HK-2 (cell line): ENCODE measurements at regions not wholly inside any gene's neighbourhood (a gene's known extent, or its start where the extent isn't known, plus 50 kb on each side); places are given as distances from the start of the nearest gene placed in this dataset.

Experiments used
- DNase-seq: peaks from one replicate; pipeline ENCODE4 v3.0.0-alpha.2; 2018; ENCODE audit not compliant: unreplicated experiment

DNA sequence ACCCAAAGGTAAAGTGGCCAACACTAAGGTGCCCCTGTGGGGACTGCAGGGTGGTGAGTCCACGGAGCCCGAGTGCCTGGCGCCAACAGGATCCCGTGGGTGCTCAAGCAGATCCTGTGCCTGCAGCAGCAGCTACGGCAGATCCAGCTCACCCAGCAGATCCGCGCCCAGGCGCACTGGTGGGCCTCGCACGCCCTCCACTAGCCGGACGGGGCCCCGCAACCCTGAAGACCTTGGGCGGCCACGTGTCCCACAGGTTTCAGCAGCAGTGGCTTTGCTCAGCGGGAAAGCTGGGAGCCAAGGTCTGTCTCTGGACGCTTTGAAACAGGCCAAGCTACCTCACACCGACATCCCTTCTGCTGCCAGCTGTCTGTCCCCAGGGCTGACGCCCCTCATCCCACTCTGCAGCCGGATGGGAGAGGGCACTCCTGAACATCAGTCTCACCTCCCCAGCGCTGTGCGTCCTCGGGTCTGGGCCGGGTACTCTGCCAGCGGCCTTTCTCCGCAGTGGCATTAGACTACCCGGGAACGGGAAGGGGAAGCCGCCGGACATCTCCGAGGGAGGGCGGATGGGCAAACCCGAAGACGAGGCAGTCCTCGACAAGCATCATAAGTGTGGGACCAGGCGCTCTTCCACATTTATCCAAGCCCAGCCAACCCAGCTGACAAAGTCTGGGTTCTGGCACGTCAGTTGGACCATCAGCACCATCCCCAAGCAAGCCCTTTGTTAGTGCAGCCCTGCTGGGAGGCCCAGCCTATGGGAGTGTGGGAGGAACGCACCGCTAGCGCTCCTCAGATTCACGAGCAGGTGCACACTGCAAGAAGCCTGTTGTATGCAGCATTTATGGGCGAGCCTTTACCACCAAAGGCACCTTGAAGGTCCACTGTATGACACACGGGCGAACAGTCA, 212.6 kb upstream of the UBE2E2 start:
- DNase-seq: no peak

DNA sequence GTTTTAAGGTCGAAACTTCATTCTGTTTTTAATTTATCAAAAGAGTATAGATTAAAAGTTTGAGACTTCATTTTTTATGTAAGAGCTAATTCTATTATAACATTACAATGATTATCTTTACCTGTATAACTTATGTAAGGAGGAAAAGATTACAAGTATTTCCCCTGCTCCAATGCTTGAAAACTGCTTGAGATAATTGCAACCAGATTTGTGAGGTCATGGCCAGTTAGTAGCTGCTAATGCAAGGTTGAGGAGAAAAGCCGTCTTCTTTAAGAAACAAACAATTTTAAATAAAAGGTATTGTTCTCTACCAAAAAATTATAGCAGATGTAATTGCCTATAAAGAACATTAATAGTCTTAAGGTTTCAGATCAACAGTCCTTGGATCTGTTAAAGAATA, 208.3 kb upstream of the UBE2E2 start:
- DNase-seq: no peak

DNA sequence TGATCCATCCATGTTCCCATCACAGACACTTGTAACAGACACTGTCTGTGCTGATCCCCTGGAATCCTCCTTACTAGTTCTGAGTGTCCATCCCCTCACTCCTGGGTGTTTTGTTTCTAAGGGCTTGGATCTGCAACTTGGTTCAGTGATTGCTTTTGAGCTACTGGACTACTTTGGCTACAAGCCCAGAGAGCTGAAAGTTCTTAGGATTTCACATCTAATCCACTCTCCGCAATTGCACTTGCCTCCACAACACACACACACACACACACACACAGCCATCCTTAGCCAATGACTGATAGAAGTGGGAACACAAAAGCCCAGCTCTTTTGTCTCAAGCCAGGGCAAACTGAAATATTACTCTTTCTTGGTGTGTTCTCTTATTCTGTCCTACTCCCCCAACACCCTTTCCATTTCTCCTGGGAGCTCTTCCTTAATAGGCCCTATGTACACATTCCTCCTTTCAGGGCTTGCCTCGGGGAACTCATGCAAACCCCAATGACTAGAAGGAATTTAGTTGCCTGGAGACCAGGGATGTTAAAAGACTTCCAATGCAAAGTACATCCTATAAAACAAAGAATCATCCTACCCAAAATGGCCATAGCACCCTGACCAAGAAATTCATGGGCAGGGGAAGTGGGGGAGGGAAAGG, 206.1 kb upstream of the UBE2E2 start:
- DNase-seq: no peak

DNA sequence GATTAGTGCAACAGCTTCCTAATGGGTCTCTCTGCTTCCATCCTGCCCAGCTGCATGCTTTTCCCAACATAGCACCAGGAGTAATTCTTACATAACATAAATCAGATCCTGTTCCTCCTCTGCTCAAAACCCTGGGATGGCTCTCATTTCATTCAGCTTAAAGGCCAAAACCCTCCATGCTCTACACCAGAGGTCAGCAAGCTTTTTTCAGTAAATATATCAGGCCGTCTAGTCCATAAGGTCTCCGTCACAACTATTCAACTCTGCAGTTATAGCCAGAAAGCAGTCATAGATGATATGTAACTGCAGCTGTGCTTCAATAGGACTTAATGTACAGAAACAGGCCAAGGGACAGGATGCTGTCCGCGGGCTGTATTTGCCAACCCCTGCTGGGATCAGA, 202.8 kb upstream of the UBE2E2 start:
- DNase-seq: no peak

DNA sequence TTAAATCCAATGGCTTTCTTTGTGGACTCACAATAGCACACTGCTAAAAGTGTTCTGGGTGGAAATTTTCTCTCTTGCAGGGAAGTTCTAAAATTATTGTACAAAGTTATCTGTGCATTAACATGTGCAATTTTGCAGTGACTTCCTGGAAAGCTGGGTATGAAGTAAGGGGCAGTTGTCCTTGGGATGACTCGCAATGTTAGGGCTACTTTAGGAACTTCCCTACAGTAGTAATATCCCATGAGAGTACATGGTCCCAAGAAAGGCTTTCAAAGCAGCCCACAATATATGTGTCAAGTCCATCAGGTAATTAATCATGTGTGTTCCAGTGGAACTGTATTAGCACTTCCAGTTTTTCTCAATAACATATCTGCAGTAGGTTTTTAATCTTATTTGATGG, 201.0 kb upstream of the UBE2E2 start:
- DNase-seq: no peak

DNA sequence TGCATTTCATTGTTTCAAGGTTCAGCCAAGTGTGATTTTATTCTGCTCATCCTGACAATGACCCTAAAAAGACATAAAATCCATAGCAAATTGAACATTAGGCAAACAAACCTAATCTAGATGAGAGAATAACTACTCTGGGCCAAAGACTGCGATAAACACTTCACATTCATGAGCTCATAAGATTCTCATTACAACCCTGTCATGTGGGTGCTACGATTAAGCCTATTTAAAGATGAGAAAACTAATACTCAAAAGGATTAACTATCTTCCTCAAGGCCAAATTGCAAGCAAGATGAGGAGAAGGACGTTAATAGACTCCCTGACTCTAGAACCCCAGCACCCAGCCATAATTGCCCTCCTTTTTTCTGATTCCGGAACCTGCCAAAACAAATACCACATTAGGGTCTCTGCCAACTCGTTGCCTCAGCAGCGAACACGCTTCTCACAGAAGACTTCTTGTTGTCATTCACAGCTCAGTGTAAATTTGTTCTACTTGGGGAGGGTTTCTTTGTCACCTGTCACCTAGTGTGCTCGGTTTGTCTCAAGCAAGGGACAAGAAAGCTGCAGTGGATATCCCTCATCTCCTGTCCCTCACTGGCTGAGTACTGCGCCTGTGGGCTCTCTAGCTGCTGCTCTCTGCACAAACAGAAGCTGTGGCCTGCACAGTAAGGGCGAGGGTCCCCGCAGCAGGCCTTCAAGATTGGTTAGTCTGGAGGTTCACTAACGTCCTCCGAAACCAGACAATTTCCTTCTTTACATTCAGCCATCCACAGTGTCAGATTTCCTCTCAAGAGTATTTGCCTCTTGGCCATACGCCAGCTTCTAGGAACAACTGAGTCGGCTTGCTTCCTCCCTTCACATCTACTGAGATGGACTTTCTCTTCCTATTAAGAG, 200.0 kb upstream of the UBE2E2 start:
- no peak for DNase-seq

DNA sequence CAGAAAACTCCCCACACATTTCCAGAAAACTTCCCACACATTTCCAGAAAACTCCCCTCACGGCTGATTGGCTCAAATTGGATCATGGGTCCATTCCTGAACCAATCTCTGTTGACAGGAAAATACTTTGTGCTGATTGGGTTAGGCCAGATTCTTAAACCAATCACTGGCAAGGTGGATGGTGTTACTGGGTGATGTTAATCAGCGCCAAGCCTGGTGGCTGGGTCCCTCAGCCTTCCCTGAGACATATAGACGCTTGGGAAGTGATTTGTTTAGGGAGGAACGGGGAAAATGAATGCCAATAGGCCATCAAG, 199.4 kb upstream of the UBE2E2 start:
- DNase-seq: no peak

DNA sequence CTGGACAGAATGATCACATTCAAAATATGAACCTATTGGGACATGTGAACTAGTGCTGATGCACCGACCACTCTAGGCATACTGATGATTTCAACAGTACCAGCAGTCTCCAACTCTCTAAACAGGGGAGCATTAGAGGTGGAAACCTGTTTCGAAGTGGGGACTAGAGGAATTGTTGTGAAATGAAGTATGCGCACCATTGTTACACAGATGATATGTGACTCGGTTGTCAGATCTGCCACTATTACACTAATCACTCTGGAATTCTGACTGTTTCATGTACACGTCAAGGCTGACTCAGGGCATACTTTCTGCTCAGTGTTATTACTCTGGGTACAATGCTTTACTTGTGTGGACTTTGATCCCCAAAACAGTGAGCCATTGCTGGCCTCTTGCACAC, 198.2 kb upstream of the UBE2E2 start:
- DNase-seq: no peak

DNA sequence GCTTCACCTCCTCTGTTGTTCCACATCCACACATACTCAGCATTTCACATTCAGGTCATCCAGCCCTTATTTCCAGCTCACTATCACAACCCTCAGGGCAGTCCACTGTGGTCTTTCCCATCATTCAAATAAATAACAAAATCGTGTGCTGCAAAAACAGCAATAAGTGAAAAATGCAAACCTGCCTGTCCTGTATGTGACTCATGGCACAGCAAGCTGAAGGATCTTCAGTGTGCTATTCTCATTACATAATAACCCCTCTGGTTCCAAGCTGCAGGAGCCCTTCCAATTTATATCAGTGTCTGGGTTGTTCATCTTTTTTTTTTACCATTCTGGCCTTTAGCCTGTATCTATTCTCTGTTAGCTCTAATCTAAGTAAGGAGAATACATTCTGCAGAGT, 185.3 kb upstream of the UBE2E2 start:
- no peak for DNase-seq

DNA sequence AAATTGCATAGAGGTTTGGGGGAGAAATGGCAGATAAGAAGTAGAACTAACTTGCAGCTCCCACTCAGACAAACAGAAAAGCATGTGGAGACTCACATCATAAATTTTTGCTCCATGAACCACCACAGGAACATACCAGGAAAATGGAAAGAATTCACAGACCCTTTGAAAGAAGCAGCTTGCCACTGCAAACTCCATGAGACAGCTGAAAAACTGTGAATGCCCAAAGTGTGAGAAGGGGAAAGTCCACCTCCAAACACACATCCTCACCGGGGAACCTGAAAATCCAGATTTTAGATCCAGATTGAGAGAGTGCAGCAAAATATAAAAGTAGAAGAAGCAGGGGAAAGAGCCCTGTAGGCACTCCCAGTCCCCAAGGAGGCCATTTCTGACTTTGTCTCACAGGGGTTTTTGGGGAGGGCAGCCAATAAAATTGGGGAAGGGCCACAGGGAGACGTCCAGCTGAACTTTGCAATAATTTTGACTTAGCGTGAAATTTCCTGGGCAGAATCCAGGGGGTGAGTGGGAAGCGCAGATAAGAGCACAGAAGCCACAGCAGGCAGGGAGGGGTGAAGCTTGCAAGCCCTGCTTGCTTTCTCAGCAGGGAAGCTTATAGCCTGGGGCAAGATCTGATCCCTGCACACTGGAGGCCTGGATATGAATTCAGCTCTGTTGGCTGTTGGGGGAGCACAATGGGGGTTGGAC, 183.4 kb upstream of the UBE2E2 start:
- no peak for DNase-seq

DNA sequence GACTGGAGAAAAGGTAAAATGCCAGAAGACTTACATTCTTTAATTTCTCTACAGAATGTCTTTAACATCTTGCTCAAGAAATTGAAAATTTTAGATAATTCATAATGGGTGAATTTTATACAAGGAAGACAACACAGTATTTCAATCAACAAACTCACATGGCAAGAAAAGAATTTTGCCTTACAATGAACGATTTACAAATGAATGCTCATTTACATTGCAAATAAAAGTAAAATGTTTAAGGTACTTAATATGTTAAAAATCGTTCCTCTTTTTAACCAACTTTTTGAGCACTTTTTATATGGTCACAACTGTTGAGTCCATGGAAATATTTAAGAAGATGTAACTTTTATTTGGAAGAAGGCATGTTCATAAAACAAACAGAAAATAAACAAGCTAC, 174.8 kb upstream of the UBE2E2 start:
- no peak for DNase-seq

DNA sequence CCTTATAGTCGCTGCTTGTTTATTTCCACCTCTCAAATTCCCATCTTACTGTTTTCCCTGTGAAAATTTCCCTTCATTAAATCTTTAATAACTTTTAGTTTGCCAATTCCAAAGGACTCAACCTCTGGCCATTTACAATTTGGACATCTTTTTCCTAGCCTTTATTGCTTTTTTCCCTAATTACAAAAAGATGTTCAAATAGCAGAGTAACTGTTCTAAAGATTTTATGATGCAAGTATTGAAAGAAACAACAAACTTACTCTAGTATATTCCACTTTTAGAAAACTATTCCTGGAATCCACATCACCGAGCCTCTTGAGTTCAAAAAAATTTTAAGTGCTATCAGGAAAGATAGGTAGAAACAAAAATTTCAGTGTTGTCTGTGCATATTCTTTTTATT, 174.1 kb upstream of the UBE2E2 start:
- DNase-seq: no peak

DNA sequence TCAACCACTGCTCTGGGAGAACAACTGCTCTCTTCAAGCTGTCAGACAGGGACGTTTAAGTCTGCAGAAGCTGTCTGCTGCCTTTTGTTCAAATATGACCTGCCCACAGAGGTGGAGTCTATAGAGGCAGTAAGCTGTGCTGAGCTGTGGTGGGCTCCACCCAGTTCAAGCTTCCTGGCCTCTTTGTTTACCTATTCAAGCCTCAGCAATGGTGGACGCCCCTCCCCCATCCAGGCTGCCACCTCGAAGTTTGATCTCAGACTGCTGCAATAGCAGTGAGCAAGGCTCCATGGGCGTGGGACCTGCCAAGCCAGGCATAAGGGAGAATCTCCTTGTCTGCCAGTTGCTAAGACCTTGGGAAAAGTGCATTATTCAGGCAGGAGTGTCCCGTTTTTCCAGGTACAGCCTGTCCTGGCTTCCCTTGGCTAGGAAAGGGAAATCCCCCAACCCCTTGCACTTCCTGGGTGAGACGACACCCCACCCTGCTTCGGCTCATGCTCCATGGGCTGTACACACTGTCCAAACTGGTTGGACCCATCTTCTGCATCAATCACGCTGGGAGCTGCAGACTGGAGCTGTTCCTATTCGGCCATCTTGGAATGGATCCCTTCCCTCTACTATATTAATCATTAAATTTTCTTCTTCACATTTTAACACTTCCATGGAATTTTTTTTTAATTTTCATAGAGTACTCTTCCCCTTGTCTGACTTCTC, 167.0 kb upstream of the UBE2E2 start:
- DNase-seq: no peak

DNA sequence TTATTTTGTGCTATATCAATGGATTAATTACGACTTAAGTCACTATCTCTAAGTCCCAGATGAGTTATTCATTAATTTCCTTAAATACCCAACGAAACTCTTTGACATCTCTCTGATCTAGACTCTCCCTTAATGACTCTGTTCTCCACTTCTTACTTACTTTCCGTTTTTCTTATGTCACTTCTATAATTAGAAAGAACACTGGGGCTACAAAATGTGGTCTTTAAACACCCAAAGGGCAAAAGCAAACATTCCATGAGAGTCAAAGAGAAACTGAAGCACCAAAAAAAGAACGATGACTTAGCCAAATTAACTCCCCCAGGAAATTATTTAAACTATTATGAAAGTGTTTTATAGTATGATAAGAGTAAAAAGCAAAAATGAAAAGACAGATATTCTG, 166.4 kb upstream of the UBE2E2 start:
- DNase-seq: no peak

DNA sequence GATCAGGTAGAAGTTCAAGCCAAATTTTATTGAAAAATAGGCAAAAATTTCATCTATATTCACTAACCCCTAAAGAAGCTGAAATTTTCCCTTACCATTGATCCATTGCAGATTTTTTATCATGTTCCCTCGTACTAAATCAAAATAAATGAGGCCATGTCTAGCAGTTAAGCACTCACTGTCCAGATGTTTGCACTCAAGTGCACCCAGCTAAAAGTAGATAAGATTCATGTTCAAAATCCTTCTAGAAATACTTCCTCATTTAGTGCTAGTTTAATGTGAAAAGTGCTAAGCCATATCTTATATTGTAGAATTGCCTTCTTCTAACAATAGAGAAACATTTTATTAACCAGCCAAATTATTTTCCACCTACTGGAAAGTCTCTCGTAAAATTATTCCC, 164.7 kb upstream of the UBE2E2 start:
- no peak for DNase-seq

DNA sequence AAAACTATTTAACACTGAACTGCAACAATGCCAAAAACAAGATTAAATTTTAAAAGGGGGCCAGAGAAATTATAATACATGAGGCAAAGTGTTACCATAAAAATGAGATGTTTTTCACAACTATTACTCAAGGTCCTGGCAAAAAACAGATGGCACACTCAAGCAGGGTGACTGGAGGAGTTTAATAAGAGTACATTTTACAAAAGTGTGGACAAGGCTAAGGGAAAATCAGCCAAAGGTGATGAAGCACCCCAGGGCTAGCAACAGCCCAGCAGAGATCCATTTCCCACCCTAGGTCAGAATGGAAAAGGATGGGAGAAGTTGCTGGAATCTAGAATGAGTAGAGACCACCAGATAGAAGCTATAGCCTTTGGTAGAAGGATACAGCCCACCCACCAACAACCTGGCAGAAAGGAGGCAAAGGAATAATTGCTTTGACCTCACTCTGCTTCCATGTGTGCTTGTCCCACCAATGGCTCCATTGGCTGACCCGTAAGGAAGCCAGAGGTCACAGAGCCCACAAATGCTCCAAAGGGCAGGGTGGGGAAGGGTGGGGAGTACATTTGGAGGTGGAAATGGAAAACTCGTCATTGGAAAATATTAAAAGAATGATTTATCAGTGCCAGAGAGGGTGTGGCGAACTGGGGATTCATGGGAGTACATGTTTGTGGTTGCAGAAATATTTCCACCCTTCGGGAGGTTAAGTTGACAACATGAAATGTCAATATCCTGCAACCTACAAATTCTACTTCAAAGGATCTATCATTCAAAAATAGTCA, 161.0 kb upstream of the UBE2E2 start:
- no peak for DNase-seq

DNA sequence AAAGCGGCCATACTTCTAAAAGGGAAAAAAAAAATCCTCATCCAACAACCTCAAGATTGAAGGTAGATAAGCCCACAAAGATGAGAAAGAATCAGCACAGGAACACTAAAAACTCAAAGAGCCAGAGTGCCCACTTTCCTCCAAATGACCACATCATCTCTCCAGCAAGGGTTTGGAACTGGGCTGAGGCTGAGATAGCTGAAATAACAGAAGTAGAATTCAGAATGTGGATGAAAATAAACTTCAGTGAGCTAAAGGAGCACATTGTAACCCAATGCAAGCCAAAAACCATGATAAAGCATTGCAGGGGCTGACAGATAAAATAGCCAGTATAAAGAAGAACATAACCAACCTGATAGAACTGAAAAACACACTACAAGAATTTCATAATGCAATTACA, 158.7 kb upstream of the UBE2E2 start:
- DNase-seq: no peak

DNA sequence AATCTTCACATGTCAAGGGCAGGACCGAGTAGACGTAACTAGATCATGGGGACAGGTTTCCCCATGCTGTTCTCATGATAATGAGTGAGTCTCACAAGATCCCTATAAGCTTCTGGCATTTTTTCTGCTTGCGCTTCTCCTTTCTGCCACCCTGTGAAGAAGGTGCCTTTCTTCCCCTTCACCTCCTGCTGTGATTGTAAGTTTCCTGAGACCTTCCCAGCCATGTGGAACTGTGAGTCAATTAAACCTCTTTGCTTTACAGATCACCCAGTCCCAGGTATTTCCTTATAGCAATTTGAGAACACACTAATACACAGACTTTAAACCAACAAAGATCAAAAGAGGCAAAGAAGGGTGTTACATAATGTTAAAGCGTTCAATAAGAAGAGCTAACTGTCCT, 156.6 kb upstream of the UBE2E2 start:
- no peak for DNase-seq

DNA sequence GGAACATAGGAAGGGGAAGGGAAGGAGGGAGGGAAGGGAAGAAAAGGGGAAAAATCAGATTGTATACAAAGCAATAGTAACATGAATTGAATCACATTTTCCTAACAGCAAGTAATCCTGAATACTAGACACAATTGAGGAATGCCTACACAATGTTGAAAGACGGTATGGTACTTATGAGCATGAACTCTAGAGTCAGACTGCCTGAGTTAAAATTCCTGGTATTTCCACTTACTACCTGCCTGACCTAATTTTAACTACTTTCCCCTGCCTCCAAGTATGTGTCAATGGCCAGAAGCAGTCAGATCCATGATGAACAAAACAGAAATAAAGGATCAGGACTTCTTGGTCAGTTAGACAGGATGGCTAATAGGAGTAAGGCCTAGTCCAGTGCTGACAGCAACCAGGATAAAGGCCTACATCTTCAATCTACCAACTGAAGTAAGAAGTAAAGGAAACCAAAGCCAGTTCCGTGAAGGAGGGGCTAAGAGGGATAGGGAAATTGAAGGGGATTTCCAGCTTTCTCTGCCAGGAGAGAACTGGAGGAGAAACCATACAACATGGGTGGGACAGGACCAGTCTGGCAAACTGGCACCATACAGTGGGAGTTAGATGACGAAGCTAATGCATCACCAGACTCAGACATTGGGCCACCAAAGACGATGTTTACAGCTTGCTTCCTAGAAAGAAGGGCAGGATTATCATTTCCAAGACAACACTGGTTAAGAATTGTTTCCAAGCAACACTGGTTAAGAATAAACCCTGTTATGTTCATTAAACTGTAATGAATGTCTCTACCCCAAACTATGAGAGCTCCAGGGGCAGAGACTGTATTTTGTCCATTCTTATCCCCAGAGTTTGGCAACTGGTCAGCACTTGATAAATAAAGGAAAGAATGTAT, 151.6 kb upstream of the UBE2E2 start:
- peak; percentile 8 for DNase-seq

DNA sequence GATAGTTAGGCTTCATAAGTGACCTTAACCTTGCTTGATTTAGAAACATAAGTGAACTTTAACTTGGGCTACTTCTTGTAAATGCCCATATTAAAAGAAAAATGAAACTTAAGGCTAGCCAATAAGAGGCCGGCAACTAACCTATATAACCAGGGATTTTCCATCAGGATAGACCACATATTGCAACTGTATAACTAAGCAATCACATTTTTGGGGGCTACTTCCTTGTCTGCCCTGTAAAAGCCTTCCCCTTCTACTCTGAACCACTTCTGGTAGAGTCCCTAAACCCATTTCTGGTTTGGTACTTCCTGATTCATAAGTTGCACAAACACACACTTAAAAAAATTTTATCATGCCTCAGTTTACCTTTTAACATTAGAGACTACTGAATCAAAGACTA, 150.9 kb upstream of the UBE2E2 start:
- DNase-seq: no peak
